ENCODE measurements at regions not wholly inside any gene's neighbourhood (a gene's known extent, or its start where the extent isn't known, plus 50 kb on each side); places are given as distances from the start of the nearest gene placed in this dataset.

DNA sequence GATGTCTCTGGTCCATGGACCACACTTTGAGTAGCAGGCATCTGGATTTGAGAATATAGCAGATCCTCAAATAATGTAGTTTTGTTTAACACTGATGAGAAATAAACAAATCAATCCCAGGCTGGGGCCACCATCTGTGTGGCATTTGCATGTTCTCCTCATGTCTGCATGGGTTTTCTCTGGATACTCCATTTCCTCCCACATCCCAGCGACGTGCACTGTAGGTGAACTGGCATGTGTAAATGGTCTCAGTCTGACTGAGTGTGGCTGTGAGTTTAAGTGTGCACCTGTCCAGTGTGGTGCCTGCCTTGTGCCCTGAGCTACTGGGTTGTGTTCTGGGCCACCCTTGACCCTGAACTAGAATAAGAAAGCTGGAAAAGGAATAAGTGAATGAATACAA lies 66.3 kb upstream of the NANOGP8 start:
- TF ChIP-seq, protein P1, sequence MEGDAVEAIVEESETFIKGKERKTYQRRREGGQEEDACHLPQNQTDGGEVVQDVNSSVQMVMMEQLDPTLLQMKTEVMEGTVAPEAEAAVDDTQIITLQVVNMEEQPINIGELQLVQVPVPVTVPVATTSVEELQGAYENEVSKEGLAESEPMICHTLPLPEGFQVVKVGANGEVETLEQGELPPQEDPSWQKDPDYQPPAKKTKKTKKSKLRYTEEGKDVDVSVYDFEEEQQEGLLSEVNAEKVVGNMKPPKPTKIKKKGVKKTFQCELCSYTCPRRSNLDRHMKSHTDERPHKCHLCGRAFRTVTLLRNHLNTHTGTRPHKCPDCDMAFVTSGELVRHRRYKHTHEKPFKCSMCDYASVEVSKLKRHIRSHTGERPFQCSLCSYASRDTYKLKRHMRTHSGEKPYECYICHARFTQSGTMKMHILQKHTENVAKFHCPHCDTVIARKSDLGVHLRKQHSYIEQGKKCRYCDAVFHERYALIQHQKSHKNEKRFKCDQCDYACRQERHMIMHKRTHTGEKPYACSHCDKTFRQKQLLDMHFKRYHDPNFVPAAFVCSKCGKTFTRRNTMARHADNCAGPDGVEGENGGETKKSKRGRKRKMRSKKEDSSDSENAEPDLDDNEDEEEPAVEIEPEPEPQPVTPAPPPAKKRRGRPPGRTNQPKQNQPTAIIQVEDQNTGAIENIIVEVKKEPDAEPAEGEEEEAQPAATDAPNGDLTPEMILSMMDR (conservative IDR thresholded peaks at IDR 0.05; ENCODE audit: low read depth in 2 of 2) = no peak
- TF ChIP-seq EZH2phosphoT487 (IDR thresholded peaks at IDR 0.05; ENCODE audit: unreplicated experiment) = no peak
- no peak for TF ChIP-seq ZNF114 (CRISPR knock-in tag; IDR thresholded peaks at IDR 0.05)
- no peak for TF ChIP-seq JUNB (IDR thresholded peaks at IDR 0.05; ENCODE audit: unreplicated experiment)
- TF ChIP-seq POLR2AphosphoS5 (IDR thresholded peaks at IDR 0.05; ENCODE audit: low read depth) = no peak
- TF ChIP-seq, protein P2, sequence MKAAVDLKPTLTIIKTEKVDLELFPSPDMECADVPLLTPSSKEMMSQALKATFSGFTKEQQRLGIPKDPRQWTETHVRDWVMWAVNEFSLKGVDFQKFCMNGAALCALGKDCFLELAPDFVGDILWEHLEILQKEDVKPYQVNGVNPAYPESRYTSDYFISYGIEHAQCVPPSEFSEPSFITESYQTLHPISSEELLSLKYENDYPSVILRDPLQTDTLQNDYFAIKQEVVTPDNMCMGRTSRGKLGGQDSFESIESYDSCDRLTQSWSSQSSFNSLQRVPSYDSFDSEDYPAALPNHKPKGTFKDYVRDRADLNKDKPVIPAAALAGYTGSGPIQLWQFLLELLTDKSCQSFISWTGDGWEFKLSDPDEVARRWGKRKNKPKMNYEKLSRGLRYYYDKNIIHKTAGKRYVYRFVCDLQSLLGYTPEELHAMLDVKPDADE (IDR thresholded peaks at IDR 0.05) = no peak
- TF ChIP-seq EZH2 (IDR thresholded peaks at IDR 0.05; ENCODE audit: low read depth, unreplicated experiment) = no peak
- no peak for TF ChIP-seq STAT1 (IDR thresholded peaks at IDR 0.05; ENCODE audit: unreplicated experiment)
- TF ChIP-seq, protein P3, sequence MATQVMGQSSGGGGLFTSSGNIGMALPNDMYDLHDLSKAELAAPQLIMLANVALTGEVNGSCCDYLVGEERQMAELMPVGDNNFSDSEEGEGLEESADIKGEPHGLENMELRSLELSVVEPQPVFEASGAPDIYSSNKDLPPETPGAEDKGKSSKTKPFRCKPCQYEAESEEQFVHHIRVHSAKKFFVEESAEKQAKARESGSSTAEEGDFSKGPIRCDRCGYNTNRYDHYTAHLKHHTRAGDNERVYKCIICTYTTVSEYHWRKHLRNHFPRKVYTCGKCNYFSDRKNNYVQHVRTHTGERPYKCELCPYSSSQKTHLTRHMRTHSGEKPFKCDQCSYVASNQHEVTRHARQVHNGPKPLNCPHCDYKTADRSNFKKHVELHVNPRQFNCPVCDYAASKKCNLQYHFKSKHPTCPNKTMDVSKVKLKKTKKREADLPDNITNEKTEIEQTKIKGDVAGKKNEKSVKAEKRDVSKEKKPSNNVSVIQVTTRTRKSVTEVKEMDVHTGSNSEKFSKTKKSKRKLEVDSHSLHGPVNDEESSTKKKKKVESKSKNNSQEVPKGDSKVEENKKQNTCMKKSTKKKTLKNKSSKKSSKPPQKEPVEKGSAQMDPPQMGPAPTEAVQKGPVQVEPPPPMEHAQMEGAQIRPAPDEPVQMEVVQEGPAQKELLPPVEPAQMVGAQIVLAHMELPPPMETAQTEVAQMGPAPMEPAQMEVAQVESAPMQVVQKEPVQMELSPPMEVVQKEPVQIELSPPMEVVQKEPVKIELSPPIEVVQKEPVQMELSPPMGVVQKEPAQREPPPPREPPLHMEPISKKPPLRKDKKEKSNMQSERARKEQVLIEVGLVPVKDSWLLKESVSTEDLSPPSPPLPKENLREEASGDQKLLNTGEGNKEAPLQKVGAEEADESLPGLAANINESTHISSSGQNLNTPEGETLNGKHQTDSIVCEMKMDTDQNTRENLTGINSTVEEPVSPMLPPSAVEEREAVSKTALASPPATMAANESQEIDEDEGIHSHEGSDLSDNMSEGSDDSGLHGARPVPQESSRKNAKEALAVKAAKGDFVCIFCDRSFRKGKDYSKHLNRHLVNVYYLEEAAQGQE (IDR thresholded peaks at IDR 0.05; ENCODE audit: unreplicated experiment) = no peak
- no peak for TF ChIP-seq CREB1 (CRISPR knock-in tag; IDR thresholded peaks at IDR 0.05; ENCODE audit: low read depth)
